Naive thymus-derived CD4-positive, alpha-beta T cell (primary cell): ENCODE measurements at regions not wholly inside any gene's neighbourhood (a gene's known extent, or its start where the extent isn't known, plus 50 kb on each side); places are given as distances from the start of the nearest gene placed in this dataset.

ENCODE experiments used
- ATAC-seq: fragments of 150-1000 bp; cut with Tn5 transposase; 2 replicates; pipeline ENCODE4 v1.10.0; 2021; ENCODE audit warnings: mild to moderate bottlenecking, moderate library complexity
- CTCF ChIA-PET: fragments of 350-600 bp; sonication (Branson Sonifier 250); formaldehyde crosslinking; loops from one replicate; lab custom pipeline; 2021; ENCODE audit warnings: antibody characterized with exemption; lab: Charles Lee
- POLR2A ChIA-PET: fragments of 350-600 bp; sonication (Branson Sonifier 250); formaldehyde crosslinking; loops from one replicate; lab custom pipeline; 2021; ENCODE audit warnings: antibody characterized with exemption, inconsistent platforms; lab: Charles Lee
- DNase-seq, 9 donors: peaks; one replicate each; pipeline versions ENCODE4 v3.0.0 to v3.0.0-alpha.2; 2020 to 2022; ENCODE audit warnings: mixed read lengths in 1 of 9
- H3K27ac ChIP-seq: one replicate; pipeline ENCODE4 v1.7.0; 2013; ENCODE audit warnings: mild to moderate bottlenecking, low read depth, low read length, moderate library complexity
- H3K27me3 ChIP-seq, 2 donors: one replicate each; pipeline ENCODE4 v1.7.0; 2013; ENCODE audit warnings: low read length in 2 of 2, mild to moderate bottlenecking in 2 of 2, moderate library complexity in 2 of 2; ENCODE audit not compliant: control insufficient read depth in 2 of 2, insufficient read depth in 2 of 2
- H3K36me3 ChIP-seq, 3 experiments: 1 replicate in 2 of 3; 2 replicates in 1 of 3; pipeline ENCODE4 v1.7.0; 2013; ENCODE audit warnings: low read length in 3 of 3, mild to moderate bottlenecking in 3 of 3, moderate library complexity in 1 of 3; ENCODE audit not compliant: insufficient read depth in 3 of 3, control insufficient read depth in 2 of 3
- H3K4me1 ChIP-seq, 2 donors: one replicate each; pipeline ENCODE4 v1.7.0; 2013; ENCODE audit warnings: low read length in 2 of 2, mild to moderate bottlenecking in 2 of 2, moderate library complexity in 1 of 2; ENCODE audit not compliant: control insufficient read depth in 2 of 2, insufficient read depth in 2 of 2
- H3K4me3 ChIP-seq: 2 replicates; pipeline ENCODE4 v1.7.0; 2013; ENCODE audit warnings: mild to moderate bottlenecking, low read length
- H3K9me3 ChIP-seq, 3 experiments: 1 replicate in 2 of 3; 2 replicates in 1 of 3; pipeline ENCODE4 v1.7.0; 2013; ENCODE audit warnings: low read length in 3 of 3; ENCODE audit not compliant: control insufficient read depth in 2 of 3
- H3K27ac Mint-ChIP-seq, 9 donors: one replicate each; pipeline ENCODE4 v1.8.0; 2020 to 2022; ENCODE audit warnings: mixed read lengths in 9 of 9, mild to moderate bottlenecking in 8 of 9, moderate library complexity in 5 of 9, inconsistent platforms in 2 of 9
- H3K27me3 Mint-ChIP-seq, 5 donors: one replicate each; pipeline ENCODE4 v1.8.0; 2021 to 2022; ENCODE audit warnings: mixed read lengths in 5 of 5, mild to moderate bottlenecking in 1 of 5
- H3K36me3 Mint-ChIP-seq, 5 donors: one replicate each; pipeline ENCODE4 v1.8.0; 2020 to 2022; ENCODE audit warnings: mixed read lengths in 5 of 5, mild to moderate bottlenecking in 3 of 5, inconsistent platforms in 1 of 5
- H3K4me1 Mint-ChIP-seq, 7 donors: one replicate each; pipeline ENCODE4 v1.8.0; 2020 to 2022; ENCODE audit warnings: mixed read lengths in 7 of 7, mild to moderate bottlenecking in 3 of 7, inconsistent platforms in 1 of 7
- H3K4me3 Mint-ChIP-seq, 10 donors: one replicate each; pipeline ENCODE4 v1.8.0; 2020 to 2022; ENCODE audit warnings: mild to moderate bottlenecking in 10 of 10, mixed read lengths in 10 of 10, moderate library complexity in 6 of 10, inconsistent platforms in 2 of 10
- H3K9me3 Mint-ChIP-seq, 11 donors: one replicate each; pipeline ENCODE4 v1.8.0; 2020 to 2022; ENCODE audit warnings: mixed read lengths in 11 of 11, mild to moderate bottlenecking in 4 of 11, inconsistent platforms in 1 of 11, moderate library complexity in 1 of 11
- intact Hi-C, 2 donors: fragments of 100-400 bp; cut with micrococcal nuclease; formaldehyde crosslinking; loops; one replicate each; pipeline ENCODE4 v1.15.1; 2023

- no peak overlapping the region for H3K4me3 Mint-ChIP-seq
- no peak for ATAC-seq
- H3K27ac Mint-ChIP-seq: no peak overlapping the region
Observed at GRCh38 chr6:82033631-82034211, 213.8 kb downstream of the IBTK start.

GRCh38 chr6:82032444-82032843 lies 215.1 kb downstream of the IBTK start:
- Mint-ChIP-seq H3K36me3 (no peaks in the 10 kb centered on the region), H3K9me3 (peaks cover 0 to 4% (median 0%) of the 10 kb centered on the region in 11 donors), H3K4me1 (no peaks in the 10 kb centered on the region), H3K27ac (no peak overlapping the region), H3K27me3 (peaks cover 3 to 11% (median 8%) of the 10 kb centered on the region in 5 donors), H3K4me3 (no peak overlapping the region)
- ChIA-PET CTCF (no interaction called here), POLR2A (no interaction called here)
- H3K27ac ChIP-seq: no peak overlapping the region
- intact Hi-C loops: no loop called here
- no peaks in the 10 kb centered on the region for H3K36me3 ChIP-seq
- H3K27me3 ChIP-seq: no peaks in the 10 kb centered on the region
- DNase-seq (no peak), ATAC-seq (no peak)
- no peaks in the 10 kb centered on the region for H3K9me3 ChIP-seq
- H3K4me3 ChIP-seq: no peak overlapping the region
- no peaks in the 10 kb centered on the region for H3K4me1 ChIP-seq

More at GRCh38 chr6:82033631-82034211, 213.8 kb downstream of the IBTK start:
- H3K9me3 ChIP-seq: no peaks in the 10 kb centered on the region
- Mint-ChIP-seq H3K4me1 (no peaks in the 10 kb centered on the region), H3K27me3 (peaks cover 4 to 11% (median 4%) of the 10 kb centered on the region in 5 donors), H3K9me3 (peaks cover 0 to 4% (median 0%) of the 10 kb centered on the region in 11 donors), H3K36me3 (no peaks in the 10 kb centered on the region)
- ChIA-PET CTCF (no interaction called here), POLR2A (no interaction called here)
- H3K27ac ChIP-seq: no peak overlapping the region
- no peaks in the 10 kb centered on the region for H3K36me3 ChIP-seq
- no peaks in the 10 kb centered on the region for H3K27me3 ChIP-seq
- H3K4me3 ChIP-seq: no peak overlapping the region
- DNase-seq: no peak
- H3K4me1 ChIP-seq: no peaks in the 10 kb centered on the region
- intact Hi-C loops: no loop called here

- Histone ChIP-seq H3K36me3 (no peaks in the 10 kb centered on the region), H3K4me1 (no peaks in the 10 kb centered on the region), H3K27ac (no peak overlapping the region), H3K9me3 (no peaks in the 10 kb centered on the region), H3K4me3 (no peak overlapping the region), H3K27me3 (no peaks in the 10 kb centered on the region)
- H3K27ac Mint-ChIP-seq: no peak overlapping the region
- H3K27me3 Mint-ChIP-seq: peaks cover 0 to 11% (median 4%) of the 10 kb centered on the region in 5 donors
- ATAC-seq: no peak
- H3K4me3 Mint-ChIP-seq: no peak overlapping the region
- H3K4me1 Mint-ChIP-seq: no peaks in the 10 kb centered on the region
- H3K36me3 Mint-ChIP-seq: no peaks in the 10 kb centered on the region
- intact Hi-C loops: no loop called here
- no peak for DNase-seq
- peaks cover 0 to 4% (median 0%) of the 10 kb centered on the region in 11 donors for H3K9me3 Mint-ChIP-seq
- ChIA-PET POLR2A (no interaction called here), CTCF (interaction anchor here (0.5 kb wide), 1 partner anchor 13 kb away, joined by 3 read pairs; no protein-coding TSS in a partner anchor)
Observed at GRCh38 chr6:82030761-82031503, 216.6 kb downstream of the IBTK start.

GRCh38 chr6:82030301-82030700 lies 217.2 kb downstream of the IBTK start:
- Mint-ChIP-seq H3K4me1 (no peaks in the 10 kb centered on the region), H3K9me3 (peaks cover 0 to 4% (median 0%) of the 10 kb centered on the region in 11 donors), H3K27me3 (peaks cover 0 to 11% (median 4%) of the 10 kb centered on the region in 5 donors), H3K27ac (no peak overlapping the region), H3K36me3 (no peaks in the 10 kb centered on the region), H3K4me3 (no peak overlapping the region)
- H3K36me3 ChIP-seq: no peaks in the 10 kb centered on the region
- intact Hi-C loops: no loop called here
- H3K27me3 ChIP-seq: no peaks in the 10 kb centered on the region
- H3K4me1 ChIP-seq: no peaks in the 10 kb centered on the region
- ChIA-PET POLR2A (no interaction called here), CTCF (no interaction called here)
- H3K4me3 ChIP-seq: no peak overlapping the region
- DNase-seq (no peak), ATAC-seq (no peak)
- no peak overlapping the region for H3K27ac ChIP-seq
- H3K9me3 ChIP-seq: no peaks in the 10 kb centered on the region

- Mint-ChIP-seq H3K4me3 (no peak overlapping the region), H3K36me3 (no peaks in the 10 kb centered on the region), H3K4me1 (no peaks in the 10 kb centered on the region), H3K27me3 (peaks cover 0 to 6% (median 0%) of the 10 kb centered on the region in 5 donors), H3K9me3 (no peaks in the 10 kb centered on the region), H3K27ac (no peak overlapping the region)
- DNase-seq (no peak), ATAC-seq (no peak)
- Histone ChIP-seq H3K27me3 (no peaks in the 10 kb centered on the region), H3K27ac (no peak overlapping the region), H3K36me3 (no peaks in the 10 kb centered on the region), H3K4me1 (no peaks in the 10 kb centered on the region), H3K9me3 (no peaks in the 10 kb centered on the region), H3K4me3 (no peak overlapping the region)
- intact Hi-C loops: no loop called here
- ChIA-PET CTCF (no interaction called here), POLR2A (no interaction called here)
Observed at GRCh38 chr6:82025271-82025670, 222.3 kb downstream of the IBTK start.

GRCh38 chr6:82022614-82023129 lies 224.9 kb downstream of the IBTK start:
- no peak for ATAC-seq
- DNase-seq: no peak
- Mint-ChIP-seq H3K9me3 (no peaks in the 10 kb centered on the region), H3K4me1 (no peaks in the 10 kb centered on the region), H3K27me3 (peaks cover 0 to under 1% (median 0%) of the 10 kb centered on the region in 5 donors), H3K27ac (no peak overlapping the region), H3K4me3 (no peak overlapping the region), H3K36me3 (no peaks in the 10 kb centered on the region)
- no peaks in the 10 kb centered on the region for H3K27me3 ChIP-seq
- H3K4me3 ChIP-seq: no peak overlapping the region
- H3K36me3 ChIP-seq: no peaks in the 10 kb centered on the region
- intact Hi-C loops: no loop called here
- POLR2A ChIA-PET: no interaction called here
- no peaks in the 10 kb centered on the region for H3K4me1 ChIP-seq
- no peaks in the 10 kb centered on the region for H3K9me3 ChIP-seq
- H3K27ac ChIP-seq: no peak overlapping the region
- CTCF ChIA-PET: no interaction called here
